HG03432 (cell line): ENCODE measurements at regions not wholly inside any gene's neighbourhood (a gene's known extent, or its start where the extent isn't known, plus 50 kb on each side); places are given as distances from the start of the nearest gene placed in this dataset.
A peak's percentile ranks its signal among the peaks of the same experiment; 100 is the strongest.

ENCODE experiments used
- ATAC-seq: cut with Tn5 transposase; IDR thresholded peaks from one replicate; pipeline ENCODE4 v1.9.1; 2021; ENCODE audit warnings: mild to moderate bottlenecking, moderate library complexity; ENCODE audit not compliant: unreplicated experiment

DNA sequence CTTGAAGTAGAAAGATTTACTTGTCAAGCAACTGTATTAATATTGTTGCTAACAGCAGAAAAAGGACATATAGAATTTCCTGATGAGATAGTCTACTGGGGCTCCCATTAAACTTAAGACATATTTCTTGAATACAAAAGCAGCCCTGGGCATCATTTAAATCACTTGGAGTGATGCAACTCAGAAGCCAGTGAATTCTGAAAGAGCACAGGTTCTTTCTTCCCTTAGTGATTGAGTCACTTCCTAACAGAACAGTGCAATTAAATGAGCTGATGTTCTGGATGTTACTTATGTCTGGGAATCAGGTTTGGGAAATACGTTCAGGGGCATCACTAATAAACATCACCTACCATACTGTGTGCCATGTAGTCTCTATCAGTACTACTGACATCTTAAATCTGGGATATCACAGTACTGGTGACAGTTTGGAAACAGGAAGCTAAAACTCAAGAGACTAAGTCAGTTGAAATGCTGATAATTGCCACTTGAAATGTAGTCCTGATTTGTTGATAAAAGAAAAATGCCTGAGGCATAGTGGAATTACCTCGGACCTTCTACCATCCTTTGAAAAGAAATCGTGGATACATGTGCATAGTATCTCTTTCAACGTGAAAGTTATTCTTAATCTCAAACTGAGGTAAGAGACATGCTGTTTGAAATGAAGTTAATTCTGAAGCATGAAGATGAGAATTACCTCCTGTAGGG, 249.2 kb upstream of the GPRIN3 start:
- no peak for ATAC-seq

DNA sequence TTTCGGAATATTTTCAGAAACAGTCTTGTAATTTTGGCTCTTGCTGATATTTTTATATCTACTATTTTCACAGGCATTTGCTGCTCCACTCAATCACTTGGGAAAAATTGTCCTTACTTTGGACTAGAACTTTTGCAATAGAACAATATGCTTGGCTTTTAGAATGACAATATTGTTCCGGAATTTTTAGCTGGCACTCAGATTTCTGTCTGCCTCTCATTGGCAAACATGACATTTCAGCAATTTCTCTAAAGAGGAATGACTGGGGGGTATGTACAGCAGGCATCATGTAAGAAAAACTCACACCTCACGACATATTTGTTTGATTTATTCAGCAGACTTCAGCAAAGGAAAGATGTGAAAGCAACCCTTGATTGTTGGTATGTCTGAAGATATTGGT, 243.6 kb upstream of the GPRIN3 start:
- no peak for ATAC-seq

DNA sequence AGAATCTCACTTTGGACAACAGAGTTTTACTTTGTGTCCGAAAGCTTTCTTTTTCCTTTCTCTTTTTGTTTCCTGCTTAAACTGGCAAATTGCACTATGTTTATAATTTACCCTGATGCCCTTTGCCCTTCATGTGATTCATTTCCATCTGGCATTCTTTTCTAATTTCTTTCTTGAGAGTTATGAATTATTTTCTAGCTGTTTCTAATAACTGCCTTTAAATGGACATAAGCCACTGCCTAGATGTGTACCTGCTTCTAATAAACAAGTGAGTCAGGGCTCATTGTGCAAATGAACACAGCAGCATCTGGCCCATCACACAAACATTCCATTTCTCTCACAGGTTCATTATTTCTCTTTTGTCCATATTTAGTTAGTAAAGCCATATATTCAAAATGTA, 242.3 kb upstream of the GPRIN3 start:
- no peak for ATAC-seq

DNA sequence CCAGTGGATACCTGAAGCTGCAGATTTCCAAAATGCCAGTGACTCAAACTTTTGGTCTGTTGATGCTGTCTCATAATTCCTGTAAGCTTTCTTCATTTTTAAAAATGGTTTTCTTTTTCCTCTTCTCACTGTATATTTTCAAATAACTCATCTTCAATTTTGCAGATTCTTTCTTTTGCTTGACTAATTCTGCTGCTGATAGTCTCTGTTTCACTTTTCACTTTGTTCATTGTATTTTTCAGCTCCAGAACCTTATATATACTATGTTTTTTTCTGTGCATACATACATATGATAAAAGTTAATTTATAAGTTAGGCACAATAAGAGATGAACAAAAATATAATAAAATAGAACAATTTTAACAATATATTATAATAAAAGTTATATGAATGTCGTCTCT, 237.7 kb upstream of the GPRIN3 start:
- no peak for ATAC-seq

DNA sequence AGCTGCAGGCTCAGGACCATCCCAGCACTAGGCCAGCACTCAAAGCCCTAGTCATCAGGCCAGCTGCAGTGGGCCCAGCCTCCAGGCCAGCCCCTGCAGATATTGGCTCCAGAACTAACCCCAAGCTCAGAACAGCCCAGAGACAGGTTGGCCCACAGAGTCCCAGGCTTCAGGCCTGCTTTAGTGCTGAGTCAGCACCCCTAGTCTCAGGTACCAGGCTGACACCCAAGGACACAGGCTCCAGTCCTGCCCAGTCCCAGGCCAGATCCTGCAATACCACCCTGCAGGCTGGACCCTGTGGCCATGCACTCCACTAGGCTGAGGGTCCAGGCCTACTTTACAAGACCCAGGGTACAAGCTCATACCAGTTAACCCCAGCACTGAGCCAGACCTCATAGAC, 234.4 kb upstream of the GPRIN3 start:
- ATAC-seq, result no peak

DNA sequence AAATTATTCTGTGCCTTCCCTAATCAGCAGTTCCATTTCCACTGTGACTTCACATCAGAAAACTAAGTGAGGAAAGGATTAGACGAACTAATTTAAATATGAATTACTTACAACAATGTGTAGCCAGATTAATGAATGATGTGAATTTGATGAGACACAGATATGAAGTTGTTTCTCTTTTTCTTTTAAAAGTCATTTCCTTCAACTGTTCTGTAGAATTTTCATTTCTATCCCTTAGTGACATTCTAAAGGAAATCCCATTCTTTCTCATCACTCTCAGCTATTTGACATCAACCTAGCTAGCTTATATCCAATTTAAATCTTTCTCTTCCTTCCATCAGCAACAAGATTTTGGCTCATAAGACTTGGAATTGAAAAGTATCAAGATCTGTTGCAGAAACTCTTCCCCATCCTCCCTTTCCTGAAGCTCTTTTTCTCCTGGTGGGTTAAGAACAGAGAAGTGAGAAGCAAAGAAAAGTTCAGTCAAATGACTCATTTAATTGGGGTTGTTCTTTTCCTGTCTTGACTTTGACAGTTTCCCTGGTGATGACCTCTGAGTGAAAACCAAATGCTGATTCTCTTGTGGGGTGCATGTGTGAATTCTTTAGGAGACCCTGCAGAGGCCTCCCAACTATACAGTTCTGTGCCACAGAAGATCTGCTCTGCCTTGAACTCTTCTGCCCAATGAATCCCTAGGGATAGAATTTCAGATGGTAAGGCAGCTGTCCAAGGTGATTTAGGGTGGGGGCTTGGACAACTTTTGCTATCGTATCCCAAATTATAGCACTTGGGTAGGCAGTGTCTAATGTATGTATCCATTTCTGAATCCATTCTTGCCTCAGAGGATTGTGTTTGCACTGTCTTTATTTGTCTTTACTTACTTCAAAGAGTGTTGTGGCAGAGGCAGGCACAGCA, 232.5 kb upstream of the GPRIN3 start:
- no peak for ATAC-seq

DNA sequence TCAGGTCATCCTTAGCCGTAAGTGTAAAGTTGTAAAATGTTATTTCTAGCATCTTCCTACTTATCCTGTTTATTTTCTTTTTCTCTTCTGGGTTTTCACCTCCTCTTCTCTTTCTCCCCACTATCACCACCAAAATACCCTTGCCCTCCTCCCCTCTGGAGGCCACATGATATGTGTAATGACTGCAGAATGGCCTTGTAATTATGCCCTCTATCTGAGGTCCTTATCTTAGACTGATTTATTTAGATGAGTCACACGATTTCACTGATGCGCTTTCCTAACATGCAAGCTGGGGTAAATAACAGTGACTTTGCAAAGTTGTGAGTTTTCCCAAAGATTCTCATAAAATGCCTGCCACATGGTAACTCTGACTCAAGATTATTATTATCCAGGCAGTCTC, 231.8 kb upstream of the GPRIN3 start:
- ATAC-seq, result no peak

DNA sequence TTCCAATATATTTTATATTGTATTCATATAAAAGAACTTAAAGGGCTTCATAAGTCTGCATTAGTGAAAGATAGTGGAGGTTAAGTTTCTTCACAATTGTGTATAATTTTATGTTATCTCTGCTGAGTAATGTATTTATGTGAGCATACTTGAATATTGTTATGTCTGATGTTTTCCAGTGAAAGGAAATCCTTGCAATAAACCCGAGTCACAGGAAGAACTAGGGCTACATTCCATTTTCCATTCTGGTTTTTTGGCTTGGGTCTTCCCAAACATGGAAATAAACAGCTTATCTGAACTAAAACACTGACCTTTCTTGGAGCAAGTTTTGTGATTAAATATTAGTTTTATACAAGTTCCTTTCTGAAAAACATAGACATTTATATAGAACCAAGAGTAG, 231.3 kb upstream of the GPRIN3 start:
- ATAC-seq, result no peak

DNA sequence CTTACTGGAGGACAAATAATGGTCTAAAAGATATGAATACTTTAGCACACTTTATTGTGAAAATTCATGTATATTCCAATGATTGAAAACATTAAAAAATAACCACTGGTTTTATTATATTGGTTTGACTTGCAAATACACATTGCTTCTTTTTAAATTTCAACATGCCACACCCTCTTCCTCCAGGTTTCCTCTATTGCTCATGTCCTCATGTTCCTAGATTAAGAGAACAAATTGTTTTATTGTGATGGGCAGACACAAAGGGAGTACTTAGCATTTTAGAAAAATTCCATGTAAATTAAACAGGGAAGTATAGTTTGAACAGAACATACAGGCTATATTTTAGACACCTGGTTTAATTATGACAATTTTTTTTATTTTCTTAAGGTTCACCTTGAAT, 230.6 kb upstream of the GPRIN3 start:
- no peak for ATAC-seq

DNA sequence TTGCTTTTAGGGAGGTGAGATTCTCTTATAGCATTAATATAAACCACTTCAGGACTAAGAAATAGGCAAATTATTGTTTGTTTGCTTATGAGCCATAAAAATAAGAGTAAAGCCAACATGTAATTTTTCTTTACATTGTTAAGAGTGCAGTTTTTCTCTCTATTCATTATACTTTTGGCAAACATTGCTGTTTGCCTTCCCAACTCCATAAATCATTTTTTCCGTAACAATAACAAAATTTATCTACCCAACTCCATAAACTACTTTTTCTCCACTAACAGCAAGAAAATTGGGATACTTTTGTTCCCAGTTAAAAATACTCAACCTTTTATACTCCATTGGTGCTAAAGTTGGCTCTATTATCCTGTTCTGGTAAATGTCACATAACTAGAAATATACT, 229.7 kb upstream of the GPRIN3 start:
- no peak for ATAC-seq

DNA sequence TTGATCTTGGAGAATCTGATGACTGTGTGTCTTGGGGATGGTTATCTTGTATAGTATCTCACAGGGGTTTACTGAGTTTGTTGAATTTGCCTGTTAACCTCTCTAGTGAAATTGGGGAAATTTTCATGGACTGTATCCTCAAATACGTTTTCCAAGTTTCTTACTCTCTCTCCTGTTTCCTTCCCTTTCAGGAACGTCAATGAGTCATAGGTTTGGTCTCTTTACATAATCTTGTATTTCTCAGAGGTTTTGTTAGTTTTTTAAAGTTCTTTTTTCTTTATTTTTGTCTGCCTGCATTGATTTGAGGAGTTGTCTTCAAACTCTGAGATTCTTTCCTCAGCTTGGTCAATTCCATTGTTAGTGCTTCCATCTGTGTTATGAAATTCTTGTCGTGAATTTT, 227.7 kb upstream of the GPRIN3 start:
- ATAC-seq, result no peak

DNA sequence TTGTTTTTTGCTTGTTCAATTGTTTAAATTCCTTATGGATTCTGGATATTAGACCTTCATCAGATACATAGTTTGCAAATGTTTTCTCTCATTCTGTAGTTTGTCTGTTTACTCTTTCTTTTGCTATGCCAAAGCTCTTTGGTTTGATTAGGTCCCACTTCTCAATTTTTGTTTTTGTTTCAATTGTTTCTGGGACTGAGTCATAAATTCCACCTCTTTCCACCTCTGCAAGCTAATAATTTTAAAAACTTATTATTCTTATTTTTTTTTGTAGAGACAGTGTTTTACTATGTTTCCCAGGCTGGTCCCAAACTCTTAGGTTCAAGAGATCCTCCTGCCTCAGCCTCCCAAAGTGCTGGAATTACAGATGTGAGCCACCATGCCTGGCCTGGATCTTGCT, 226.8 kb upstream of the GPRIN3 start:
- ATAC-seq, result no peak

DNA sequence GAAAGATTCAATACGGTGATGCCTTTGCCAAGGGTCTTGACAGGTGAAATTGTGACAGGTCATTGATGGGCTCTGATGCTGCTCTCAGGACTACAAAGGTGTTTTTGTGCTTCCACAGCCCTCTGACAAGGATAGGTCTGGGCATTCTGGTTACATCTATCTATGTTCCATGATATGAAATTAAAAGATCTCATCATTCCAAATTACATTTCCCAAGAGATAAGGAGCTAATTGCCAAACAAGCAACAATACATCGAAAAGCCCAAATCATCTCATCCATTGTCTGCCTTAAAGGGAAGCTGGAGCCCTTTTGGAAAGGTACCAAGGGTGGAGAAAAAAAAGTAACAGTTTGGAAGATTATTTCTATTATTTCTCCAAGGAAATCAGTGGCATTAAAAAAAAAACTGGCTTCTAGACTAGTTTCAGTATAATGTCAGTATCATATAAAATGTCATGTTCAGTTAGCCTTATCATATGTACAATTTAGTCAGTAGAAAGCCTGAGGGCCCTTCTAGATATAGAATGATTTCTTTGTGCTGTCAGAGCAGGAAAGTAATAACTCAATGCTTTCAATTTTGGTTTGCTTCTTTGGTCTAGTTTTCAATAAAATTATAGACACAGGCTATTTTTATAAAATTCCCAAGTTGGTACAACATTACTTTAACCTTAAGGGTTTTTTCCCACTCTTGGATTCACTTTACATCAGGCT, 224.5 kb upstream of the GPRIN3 start:
- ATAC-seq, result no peak

DNA sequence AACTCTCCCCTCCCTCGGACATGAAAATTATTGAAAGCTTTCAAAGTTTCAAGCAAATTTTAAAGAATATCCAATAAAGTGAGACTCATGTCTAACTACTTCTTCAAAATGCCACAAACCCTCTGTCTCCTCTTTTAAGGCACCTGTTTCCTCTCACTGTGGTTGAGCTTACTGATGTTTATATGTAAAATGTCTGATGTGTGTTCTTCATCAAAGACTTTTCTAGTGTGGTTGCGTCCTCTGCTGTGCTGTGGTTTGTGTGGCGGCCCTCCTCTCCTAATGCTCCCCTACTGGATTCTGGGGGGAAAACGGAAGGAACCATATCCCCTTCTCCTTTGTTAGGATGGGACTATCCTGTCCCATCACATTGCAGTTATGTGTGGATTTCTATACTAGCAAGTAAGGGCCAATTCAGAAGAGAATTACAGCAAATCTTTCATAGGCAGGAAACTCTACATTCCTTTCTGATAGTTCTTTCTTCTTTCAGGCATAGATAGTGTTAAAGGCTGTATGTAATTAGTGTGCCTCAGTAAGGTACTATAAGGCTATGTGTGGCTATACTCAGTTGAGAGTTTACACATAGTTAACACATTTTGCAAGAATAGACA, 221.0 kb upstream of the GPRIN3 start:
- no peak for ATAC-seq

DNA sequence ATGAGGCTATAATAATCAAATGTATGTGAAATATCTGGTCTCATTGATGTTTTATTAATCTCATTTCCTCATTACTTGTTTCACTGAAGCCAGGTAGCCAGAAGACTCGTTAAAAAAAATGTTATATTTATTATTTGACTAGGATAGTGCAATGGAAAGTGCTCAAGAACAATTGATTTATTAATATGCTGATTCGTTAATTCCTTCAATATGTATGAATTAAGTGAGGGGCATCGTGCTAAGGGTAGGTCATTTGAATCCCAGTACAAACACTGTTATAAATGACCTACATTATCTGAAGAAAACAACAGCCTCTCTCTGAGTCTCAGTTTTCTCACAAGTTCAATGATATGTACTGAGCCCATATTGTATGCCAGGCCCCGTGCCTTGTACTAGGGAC, 214.2 kb upstream of the GPRIN3 start:
- ATAC-seq, result no peak

DNA sequence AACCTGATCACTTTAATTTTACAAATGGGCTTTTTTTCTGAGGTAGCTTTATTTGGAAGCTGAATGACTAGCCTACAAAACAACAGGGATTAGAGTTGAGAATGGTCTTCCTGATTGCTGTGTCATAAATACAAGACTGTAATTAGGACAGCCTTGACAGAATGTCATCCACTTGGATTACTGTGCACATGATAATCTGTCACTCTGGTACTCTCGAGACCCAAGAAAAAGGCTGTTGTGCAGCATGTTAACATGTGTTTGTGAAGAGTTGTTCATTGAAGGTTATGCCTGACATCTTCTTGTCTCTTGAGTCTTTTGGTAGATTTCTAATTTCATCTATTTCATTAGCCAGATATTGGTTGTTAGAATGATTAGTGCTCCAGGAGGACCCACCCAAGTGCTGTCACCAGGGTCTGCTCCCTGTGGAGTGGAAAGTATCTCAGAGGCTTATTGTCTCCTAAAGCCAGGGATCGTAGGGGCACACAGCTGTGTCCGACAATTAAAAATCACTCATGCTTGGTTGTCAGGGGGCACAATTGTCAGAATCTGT, 212.2 kb upstream of the GPRIN3 start:
- ATAC-seq, result no peak

DNA sequence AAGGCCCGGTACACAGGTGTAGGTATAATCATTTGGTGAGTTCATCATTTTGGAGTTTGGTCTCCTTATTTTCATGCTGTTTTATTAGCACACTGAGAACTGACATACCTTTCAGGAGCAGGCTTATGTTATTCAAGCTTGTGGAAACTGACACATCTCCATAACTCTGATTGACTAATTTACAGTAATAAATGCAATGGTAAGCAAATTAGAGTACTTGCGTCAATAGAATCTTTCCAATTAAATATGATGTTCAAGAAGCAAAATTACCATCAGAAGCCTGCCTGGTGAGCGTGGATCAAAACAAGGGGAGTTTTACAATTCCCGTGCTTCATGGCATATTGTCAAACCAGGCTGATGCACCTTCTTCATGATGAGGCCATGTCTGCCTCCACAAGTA, 210.7 kb upstream of the GPRIN3 start:
- ATAC-seq, result no peak

DNA sequence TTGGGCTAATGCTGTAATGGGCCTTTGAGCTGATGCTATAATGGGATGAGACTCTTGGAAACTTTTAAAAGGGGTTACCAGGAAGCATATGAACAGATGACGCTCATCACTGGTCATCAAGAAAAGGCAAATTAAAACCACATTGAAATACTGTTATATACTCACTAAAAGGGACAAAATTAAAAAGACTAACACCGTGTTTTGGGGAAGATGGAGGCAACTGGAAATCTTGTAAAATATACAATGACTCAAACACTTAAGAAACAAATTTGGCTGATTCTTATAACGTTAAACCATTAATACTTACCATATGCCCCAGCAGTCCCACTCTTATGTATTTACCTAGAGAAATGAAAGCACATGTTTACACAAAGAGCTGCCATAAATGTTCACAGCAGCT, 207.2 kb upstream of the GPRIN3 start:
- ATAC-seq, result no peak

DNA sequence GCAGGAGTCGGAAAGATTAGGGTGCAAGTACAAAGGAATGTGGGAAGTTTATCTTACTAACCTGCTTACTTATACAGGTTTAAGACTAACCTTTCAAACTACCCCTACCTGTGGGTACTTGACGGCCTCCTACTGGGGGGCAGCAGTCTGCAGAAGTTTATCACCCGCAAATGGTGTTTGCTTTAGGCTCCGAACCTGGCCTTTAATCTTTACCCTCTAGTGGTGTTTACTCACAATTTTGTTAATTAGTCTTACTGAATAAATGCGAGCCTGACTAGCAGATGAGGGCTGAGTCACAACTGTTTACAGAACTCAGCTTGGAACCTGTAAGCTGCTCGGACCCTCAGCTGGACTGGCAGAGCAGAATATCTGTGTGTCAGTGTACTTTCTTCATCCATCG, 204.2 kb upstream of the GPRIN3 start:
- ATAC-seq, result no peak

DNA sequence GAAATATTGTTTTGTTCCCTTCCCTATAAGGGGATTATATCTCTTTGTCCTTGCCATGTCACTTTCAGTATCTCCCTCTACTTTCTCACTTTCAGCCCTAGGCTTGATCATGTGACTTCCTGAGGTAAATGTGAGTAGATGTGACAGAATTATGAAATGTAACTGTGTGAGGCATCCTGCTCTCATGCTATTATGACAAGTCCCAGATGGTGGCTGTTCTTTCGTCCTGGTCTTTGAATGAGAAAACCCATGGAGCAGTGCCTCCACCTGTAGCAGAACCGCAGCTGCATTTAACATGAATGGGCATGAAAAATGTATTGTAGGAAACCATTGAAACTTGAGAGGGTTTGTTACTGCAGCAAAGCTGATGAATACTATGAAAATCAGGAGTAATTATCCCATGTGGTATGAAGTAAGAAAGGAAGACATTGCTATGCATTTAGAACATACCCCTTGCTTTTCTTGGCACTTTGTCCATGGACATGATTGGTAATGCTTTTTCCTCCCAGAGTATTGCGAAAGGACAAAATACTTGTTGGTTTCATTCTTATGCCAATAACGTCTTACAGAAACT, 202.2 kb upstream of the GPRIN3 start:
- peak; percentile 99 for ATAC-seq
